LNCaP clone FGC (cell line): ENCODE measurements at regions not wholly inside any gene's neighbourhood (a gene's known extent, or its start where the extent isn't known, plus 50 kb on each side); places are given as distances from the start of the nearest gene placed in this dataset.

Source experiments
- DNase-seq: peaks from one replicate; pipeline ENCODE4 v3.0.0-alpha.2; 2011; ENCODE audit warnings: low read depth
- H3K4me3 ChIP-seq: 2 replicates; pipeline ENCODE4 v1.5.1; 2011; ENCODE audit warnings: mild to moderate bottlenecking, low read depth, low read length, control low read depth
- CTCF ChIP-seq: IDR thresholded peaks from 2 replicates; pipeline ENCODE4 v1.5.1; 2012; ENCODE audit warnings: mild to moderate bottlenecking; ENCODE audit not compliant: control insufficient read depth, insufficient read depth; ENCODE audit errors: extremely low read depth

GRCh38 chr13:76621705-76622104 is 264.5 kb downstream of the KCTD12 start:
- no peak overlapping the region for H3K4me3 ChIP-seq
- no peak for TF ChIP-seq CTCF
- DNase-seq: no peak

DNA sequence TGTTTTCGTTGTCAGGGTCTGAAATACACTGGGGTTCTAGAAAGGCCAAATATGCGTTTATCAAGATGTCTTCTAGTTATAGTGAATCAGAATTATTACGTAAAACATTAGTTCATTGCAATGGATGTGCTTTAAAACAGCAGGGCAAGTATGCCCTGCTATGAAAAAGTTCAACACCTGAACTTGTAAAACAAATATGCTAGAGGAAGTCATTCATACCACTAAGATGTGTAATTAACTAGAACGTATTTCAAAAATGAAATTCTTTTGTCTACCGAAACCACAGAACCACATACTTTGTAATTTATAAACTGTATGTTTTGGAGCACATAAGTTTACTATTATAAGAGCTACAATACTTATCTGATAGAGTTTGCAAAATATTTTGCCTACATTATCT is 266.2 kb downstream of the KCTD12 start:
- TF ChIP-seq CTCF: no peak
- no peak for DNase-seq

DNA sequence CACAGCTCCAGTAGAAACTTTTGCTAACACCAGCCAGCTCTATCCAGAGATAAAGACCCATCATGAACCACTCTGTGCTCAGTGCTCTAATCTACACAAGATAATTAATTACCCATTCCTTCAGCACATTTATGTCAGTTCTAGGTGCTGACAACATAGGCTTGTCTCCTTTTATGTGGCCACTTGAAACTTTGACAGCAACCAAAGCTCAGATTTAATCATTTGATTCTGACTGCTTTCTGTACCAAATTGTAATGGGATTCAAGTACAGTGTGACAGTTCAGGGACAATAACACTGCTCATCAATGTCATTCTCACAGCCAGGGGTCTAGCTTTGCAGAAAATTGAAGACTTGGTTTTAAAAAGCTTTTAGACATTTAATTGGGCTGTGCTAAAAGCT is 266.6 kb downstream of the KCTD12 start:
- TF ChIP-seq CTCF: no peak
- no peak for DNase-seq
- H3K4me3 ChIP-seq: no peak overlapping the region

More for the DNA sequence above, 266.2 kb downstream of the KCTD12 start:
- H3K4me3 ChIP-seq: no peak overlapping the region

- TF ChIP-seq CTCF: no peak
- no peak for DNase-seq
- H3K4me3 ChIP-seq: no peak overlapping the region
Measured at GRCh38 chr13:76610819-76611415, 275.3 kb downstream of the KCTD12 start.

DNA sequence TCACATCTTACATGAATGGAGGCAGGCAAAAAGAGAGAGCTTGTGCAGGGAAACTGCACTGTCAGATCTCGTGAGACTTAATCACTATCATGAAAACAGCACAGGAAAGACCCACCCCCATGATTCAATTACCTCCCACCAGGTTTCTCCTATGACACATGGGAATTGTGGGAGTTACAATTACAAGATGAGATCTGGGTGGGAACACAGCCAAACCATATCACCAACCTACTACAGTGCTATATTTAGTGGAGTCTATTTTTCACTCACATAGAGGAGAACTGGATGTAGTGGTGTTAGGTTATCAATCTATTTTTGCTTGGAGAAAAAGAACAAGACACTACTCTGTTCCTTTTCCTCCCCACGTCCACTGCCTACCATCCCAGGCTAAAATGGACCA is 276.6 kb downstream of the KCTD12 start:
- DNase-seq: no peak
- H3K4me3 ChIP-seq: no peak overlapping the region
- no peak for TF ChIP-seq CTCF

DNA sequence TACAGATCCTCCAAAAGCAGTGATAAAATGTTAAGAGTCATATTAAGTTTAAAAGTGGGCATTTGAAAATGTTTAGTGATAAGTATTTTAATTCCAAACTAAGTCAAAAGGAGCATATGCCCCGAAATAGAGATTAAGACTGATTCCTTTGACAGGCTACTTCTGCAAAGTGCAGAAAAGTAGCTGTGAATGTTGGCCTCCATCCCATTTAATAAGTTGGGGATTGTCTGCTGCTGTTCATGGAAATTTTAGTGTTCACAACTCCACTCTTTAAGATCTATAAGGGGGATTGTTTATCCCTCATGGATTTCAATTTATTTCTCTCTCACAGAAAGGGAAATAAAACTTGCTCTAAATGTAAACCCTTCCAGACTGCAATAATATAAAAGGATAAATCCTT is 278.3 kb downstream of the KCTD12 start:
- H3K4me3 ChIP-seq: no peak overlapping the region
- TF ChIP-seq CTCF: no peak
- DNase-seq: no peak

DNA sequence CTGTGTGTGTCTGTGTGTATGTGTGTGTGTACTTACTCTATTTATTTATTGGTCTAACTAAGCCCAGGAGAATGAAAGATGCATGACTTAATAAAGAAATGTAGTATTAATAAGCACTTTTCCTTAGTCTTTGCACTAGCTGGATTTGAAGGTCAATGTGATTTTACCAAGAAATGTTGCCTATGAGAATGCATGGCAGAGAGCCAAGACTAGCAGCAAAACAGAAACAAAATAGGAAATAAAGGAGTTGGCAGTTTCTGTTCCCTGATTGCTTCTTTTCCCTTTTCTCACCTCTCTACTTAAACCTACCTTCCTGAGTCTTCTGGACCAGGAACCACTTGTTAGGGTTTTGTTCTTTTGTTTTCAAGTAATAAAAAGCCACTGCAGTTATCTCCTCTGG is 286.1 kb downstream of the KCTD12 start:
- no peak overlapping the region for H3K4me3 ChIP-seq
- TF ChIP-seq CTCF: no peak
- no peak for DNase-seq
